Neutrophil (primary cell): ENCODE measurements at regions not wholly inside any gene's neighbourhood (a gene's known extent, or its start where the extent isn't known, plus 50 kb on each side); places are given as distances from the start of the nearest gene placed in this dataset.

ENCODE experiments used
- H3K27ac ChIP-seq: fragments of 200-600 bp; sonication (generic); 2 replicates; pipeline ENCODE4 v1.5.1; 2016; ENCODE audit warnings: mild to moderate bottlenecking, moderate library complexity
- H3K27me3 ChIP-seq: fragments of 200-600 bp; sonication (generic); 2 replicates; pipeline ENCODE4 v1.6.0; 2016; ENCODE audit warnings: mild to moderate bottlenecking
- H3K36me3 ChIP-seq: fragments of 200-600 bp; sonication (generic); 2 replicates; pipeline ENCODE4 v1.5.1; 2017
- H3K4me1 ChIP-seq, 2 experiments: fragments of 200-600 bp in 1 of 2; sonication (generic) in 1 of 2; 1 replicate in 1 of 2; 2 replicates in 1 of 2; pipeline versions ENCODE4 v1.5.1 to v1.6.1; 2013 to 2016; ENCODE audit warnings: low read depth in 1 of 2, low read length in 1 of 2, mild to moderate bottlenecking in 1 of 2, moderate library complexity in 1 of 2; ENCODE audit not compliant: control insufficient read depth in 1 of 2, insufficient read depth in 1 of 2
- H3K4me3 ChIP-seq, 2 experiments: fragments of 200-600 bp in 1 of 2; sonication (generic) in 1 of 2; 1 replicate in 1 of 2; 2 replicates in 1 of 2; pipeline ENCODE4 v1.5.1; 2013 to 2016; ENCODE audit warnings: low read depth in 1 of 2, low read length in 1 of 2, mild to moderate bottlenecking in 1 of 2, moderate library complexity in 1 of 2
- H3K9me3 ChIP-seq: fragments of 200-600 bp; sonication (generic); 2 replicates; pipeline ENCODE4 v1.5.1; 2016
- CTCF ChIP-seq: fragments of 200-600 bp; sonication (generic); IDR thresholded peaks from 2 replicates; pipeline ENCODE4 v1.5.1; 2016; ENCODE audit warnings: antibody characterized with exemption

DNA sequence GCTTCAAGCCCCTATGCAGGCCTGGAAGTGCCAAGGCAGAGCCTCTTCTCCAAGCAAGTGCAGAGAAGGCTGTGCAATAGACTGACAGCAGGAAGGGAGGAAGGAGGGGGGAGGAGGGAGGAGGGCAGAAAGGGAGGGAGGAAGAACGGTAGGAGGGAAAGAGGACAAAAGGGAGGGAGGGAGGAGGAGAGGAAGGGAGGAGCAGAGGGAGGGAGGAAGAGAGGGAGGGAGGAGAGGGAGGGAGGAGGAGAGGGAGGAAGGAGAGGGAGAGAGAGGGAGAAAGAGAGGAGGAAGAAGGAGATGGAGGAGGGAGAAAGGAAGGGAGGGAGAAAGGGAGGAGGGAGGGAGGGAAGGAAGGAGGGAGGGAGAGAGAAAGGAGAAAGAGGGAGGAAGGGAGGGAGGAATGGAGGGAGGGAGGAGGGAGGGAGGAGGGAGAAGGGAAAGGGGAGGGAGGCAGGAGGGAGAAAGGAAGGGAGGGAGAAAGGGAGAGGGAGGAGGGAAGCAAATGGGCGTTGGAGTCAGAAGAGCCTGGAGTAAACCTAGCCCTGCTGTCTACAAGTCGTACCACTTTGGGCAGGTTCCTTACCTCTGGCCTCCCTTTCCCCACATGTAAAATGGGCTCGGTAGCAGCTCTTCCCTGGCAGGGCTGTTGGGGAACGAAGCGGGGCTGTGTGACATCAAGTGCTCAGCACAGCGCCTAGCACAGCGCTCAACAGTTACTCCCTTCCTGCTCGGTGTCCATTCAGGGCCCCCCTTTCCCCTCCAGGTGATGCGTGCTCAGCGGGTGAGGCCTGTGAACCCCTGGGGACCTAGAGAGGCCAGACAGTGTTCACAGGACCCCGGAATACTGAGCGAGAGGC is 244.6 kb downstream of the NPHP4 start:
- Histone ChIP-seq H3K27ac (no peak overlapping the region), H3K9me3 (no peaks in the 10 kb centered on the region), H3K4me1 (no peaks in the 10 kb centered on the region), H3K4me3 (no peak overlapping the region), H3K36me3 (no peaks in the 10 kb centered on the region), H3K27me3 (peaks cover 4% of the 10 kb centered on the region)
- no peak for TF ChIP-seq CTCF

- Histone ChIP-seq H3K27me3 (peaks cover 12% of the 10 kb centered on the region), H3K36me3 (no peaks in the 10 kb centered on the region), H3K4me1 (no peaks in the 10 kb centered on the region), H3K27ac (no peak overlapping the region), H3K9me3 (no peaks in the 10 kb centered on the region), H3K4me3 (no peak overlapping the region)
- no peak for TF ChIP-seq CTCF
These were observed 245.4 kb downstream of the NPHP4 start for GRCh38 chr1:5746611-5747425.

GRCh38 chr1:5745800-5746610 is 246.2 kb downstream of the NPHP4 start:
- Histone ChIP-seq H3K4me1 (no peaks in the 10 kb centered on the region), H3K27ac (no peak overlapping the region), H3K4me3 (no peak overlapping the region), H3K36me3 (no peaks in the 10 kb centered on the region), H3K9me3 (no peaks in the 10 kb centered on the region), H3K27me3 (peaks cover 20% of the 10 kb centered on the region)
- peak; percentile 41 for TF ChIP-seq CTCF

DNA sequence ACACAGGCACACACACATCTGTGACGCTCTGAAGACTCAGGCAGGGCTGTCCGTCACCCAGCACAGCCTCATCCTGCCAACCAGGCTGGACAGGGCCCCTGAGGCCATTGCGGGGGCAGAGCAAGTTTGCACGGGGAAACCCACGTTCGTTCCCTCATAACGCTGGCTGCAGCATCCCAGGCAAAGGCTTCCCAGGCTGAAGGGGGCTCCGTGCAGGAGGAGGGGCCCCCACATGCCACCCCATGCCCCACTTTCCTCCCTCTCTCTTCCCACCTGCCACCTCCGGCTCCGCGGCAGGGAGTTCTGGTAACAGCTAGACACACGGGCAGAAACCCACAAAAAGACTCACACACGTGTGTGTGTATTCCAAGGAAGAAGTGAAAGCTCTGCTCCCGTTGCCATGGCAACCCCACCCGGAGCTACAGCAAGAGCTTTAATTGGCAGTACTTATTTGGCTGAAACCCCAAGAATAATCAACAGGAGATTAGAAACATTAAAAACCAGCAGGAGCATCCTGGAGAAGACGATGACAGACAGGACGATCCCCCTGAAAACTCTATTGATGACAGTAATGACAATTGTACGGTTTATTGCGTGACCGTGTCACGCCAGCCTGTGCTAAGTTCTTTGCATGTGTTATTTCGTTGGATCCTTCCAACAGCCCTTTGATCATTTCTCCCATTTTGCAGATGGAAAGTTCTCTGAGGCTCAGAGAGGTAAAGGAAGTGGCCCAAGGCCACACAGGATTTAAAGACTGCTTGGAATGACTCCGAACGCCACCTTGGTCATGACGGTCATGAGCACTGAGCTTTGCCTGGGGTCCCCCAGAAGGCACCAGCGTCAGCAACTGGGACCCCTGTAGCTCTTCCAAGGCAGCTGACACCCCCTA is 247.1 kb downstream of the NPHP4 start:
- no peak for TF ChIP-seq CTCF
- Histone ChIP-seq H3K27ac (no peak overlapping the region), H3K27me3 (peaks cover 27% of the 10 kb centered on the region), H3K4me1 (no peaks in the 10 kb centered on the region), H3K9me3 (no peaks in the 10 kb centered on the region), H3K4me3 (no peak overlapping the region), H3K36me3 (no peaks in the 10 kb centered on the region)
